Suprapubic skin (tissue), 4 donors: ENCODE measurements at regions not wholly inside any gene's neighbourhood (a gene's known extent, or its start where the extent isn't known, plus 50 kb on each side); places are given as distances from the start of the nearest gene placed in this dataset.
"Not testable (repeated sequence)": the region's sequence is repeated elsewhere in the genome, so short reads cannot be mapped to it uniquely, and the experiment has no call there.

ENCODE experiments used
- DNase-seq, 2 donors: peaks; one replicate each; pipeline ENCODE4 v3.0.0-alpha.2; 2019; ENCODE audit warnings: low spot score in 2 of 2
- H3K27ac ChIP-seq: fragments of 200-600 bp; sonication (generic); one replicate; pipeline ENCODE4 v1.5.1; 2019
- H3K27me3 ChIP-seq: fragments of 200-600 bp; sonication (generic); one replicate; pipeline ENCODE4 v1.5.1; 2019
- H3K36me3 ChIP-seq: fragments of 200-600 bp; sonication (generic); one replicate; pipeline ENCODE4 v1.5.1; 2019
- H3K4me1 ChIP-seq: fragments of 200-600 bp; sonication (generic); one replicate; pipeline ENCODE4 v1.5.1; 2019
- H3K4me3 ChIP-seq: fragments of 200-600 bp; sonication (generic); one replicate; pipeline ENCODE4 v1.5.1; 2019; ENCODE audit warnings: mild to moderate bottlenecking
- H3K9me3 ChIP-seq: fragments of 200-600 bp; sonication (generic); one replicate; pipeline ENCODE4 v1.5.1; 2019
- EP300 ChIP-seq: sonication (generic); formaldehyde crosslinking; IDR thresholded peaks from one replicate; pipeline ENCODE4 v1.6.1; 2017; ENCODE audit warnings: antibody characterized with exemption
- POLR2A ChIP-seq, 2 donors: fragments of 450-650 bp; IDR thresholded peaks; one replicate each; pipeline ENCODE4 v1.6.1; 2017; ENCODE audit warnings: antibody characterized with exemption in 2 of 2, mild to moderate bottlenecking in 2 of 2, moderate library complexity in 2 of 2
- POLR2AphosphoS5 ChIP-seq, 3 donors: sonication (generic); formaldehyde crosslinking; IDR thresholded peaks; one replicate each; pipeline ENCODE4 v1.6.1; 2017; ENCODE audit warnings: antibody characterized with exemption in 3 of 3
- WGBS: methylation state at CpG from one replicate; pipeline ENCODE4 v1.1.5; 2018; 5-methylcytosine and 5-hydroxymethylcytosine counted together
- TF ChIP-seq, protein P1 (sequence below), 2 donors: fragments of 200-600 bp in 1 of 2; fragments of 450-650 bp in 1 of 2; sonication (generic) in 1 of 2; IDR thresholded peaks; one replicate each; pipeline ENCODE4 v1.5.1; 2016 to 2019; ENCODE audit warnings: antibody characterized with exemption in 2 of 2, mild to moderate bottlenecking in 1 of 2, moderate library complexity in 1 of 2

DNA sequence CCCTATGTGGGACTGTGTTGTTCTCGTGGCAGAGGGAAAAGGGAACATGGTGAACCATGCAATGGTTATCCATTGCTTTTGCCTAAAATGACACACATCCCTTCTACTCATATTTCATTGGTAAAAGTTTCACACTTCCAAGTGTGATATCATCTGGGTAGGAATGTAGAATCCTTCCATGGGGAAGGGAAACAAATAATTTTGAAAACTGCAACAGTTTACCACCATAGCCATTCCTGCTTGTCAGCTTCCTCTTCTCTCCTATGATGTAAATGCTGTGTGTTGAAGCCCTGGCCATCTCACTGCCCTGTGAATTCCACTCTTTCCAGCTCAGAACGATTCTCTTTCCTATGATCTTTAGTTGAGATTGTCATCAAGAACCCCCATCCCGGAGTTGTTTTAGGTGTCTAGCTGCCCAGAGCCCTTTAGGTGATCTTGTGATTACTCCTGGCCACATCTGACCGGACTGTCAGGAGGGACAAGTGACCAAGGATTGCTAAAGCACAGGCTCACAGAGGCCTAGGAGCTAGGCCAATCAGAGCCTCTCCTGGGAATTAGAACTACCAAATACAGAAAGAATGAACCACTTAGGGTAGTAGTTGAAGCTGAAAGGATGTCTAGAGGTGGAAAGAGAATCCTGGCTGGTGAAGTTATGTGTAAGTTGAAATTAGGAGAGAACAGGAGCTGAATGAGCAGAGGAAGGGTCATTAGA is 84.6 kb downstream of the VCPKMT start:
- 77% methylated on average over 4 of the region's 4 CpGs for WGBS
- H3K4me3 ChIP-seq, result no peak overlapping the region
- peaks cover 27% of the 10 kb centered on the region for H3K4me1 ChIP-seq
- no peak for DNase-seq
- H3K27me3 ChIP-seq, result no peaks in the 10 kb centered on the region
- TF ChIP-seq POLR2AphosphoS5 (IDR thresholded peaks at IDR 0.05), result no peak
- no peak for TF ChIP-seq EP300
- no peak for TF ChIP-seq POLR2A (IDR thresholded peaks at IDR 0.05)
- TF ChIP-seq, protein P1, sequence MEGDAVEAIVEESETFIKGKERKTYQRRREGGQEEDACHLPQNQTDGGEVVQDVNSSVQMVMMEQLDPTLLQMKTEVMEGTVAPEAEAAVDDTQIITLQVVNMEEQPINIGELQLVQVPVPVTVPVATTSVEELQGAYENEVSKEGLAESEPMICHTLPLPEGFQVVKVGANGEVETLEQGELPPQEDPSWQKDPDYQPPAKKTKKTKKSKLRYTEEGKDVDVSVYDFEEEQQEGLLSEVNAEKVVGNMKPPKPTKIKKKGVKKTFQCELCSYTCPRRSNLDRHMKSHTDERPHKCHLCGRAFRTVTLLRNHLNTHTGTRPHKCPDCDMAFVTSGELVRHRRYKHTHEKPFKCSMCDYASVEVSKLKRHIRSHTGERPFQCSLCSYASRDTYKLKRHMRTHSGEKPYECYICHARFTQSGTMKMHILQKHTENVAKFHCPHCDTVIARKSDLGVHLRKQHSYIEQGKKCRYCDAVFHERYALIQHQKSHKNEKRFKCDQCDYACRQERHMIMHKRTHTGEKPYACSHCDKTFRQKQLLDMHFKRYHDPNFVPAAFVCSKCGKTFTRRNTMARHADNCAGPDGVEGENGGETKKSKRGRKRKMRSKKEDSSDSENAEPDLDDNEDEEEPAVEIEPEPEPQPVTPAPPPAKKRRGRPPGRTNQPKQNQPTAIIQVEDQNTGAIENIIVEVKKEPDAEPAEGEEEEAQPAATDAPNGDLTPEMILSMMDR (IDR thresholded peaks at IDR 0.05), result no peak
- no peaks in the 10 kb centered on the region for H3K9me3 ChIP-seq
- H3K36me3 ChIP-seq, result no peaks in the 10 kb centered on the region
- H3K27ac ChIP-seq, result peak overlapping the region; percentile 49

DNA sequence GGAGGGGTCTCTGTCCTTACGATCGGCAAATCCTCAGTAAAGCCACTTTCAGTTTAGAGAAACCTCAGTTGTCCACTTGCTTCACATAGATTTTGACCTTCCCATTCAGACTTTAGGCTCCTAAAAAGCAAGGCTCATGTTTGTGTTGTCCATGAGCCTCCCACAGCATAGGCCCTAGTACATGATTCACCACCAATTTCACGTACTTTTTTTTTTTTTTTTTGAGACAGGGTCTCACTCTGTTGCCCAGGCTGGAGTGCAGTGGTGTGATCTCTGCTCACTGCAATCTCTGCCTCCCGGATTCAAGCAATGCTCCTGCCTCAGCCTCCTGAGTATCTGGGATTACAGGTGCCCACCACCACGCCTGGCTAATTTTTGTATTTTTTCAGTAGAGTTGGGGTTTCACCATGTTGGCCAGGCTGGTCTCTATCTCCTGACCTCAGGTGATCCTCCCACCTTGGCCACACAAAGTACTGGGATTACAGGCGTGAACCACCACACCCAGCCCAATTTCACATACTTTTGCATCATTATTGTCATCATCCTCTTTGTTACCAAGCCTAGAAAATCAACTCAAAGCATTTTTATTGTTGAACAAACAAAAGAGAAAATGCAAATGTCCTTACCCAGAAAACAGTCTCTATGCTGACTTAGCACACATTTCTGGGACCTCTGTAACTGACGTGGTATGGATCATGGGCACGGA is 83.8 kb downstream of the VCPKMT start:
- H3K27me3 ChIP-seq, H3K4me3 ChIP-seq, H3K36me3 ChIP-seq, DNase-seq, H3K9me3 ChIP-seq: not testable (repeated sequence)
- 93% methylated on average over 8 of the region's 8 CpGs for WGBS
- H3K4me1 ChIP-seq, result peaks cover 34% of the 10 kb centered on the region
- H3K27ac ChIP-seq, result peak overlapping the region; percentile 49

DNA sequence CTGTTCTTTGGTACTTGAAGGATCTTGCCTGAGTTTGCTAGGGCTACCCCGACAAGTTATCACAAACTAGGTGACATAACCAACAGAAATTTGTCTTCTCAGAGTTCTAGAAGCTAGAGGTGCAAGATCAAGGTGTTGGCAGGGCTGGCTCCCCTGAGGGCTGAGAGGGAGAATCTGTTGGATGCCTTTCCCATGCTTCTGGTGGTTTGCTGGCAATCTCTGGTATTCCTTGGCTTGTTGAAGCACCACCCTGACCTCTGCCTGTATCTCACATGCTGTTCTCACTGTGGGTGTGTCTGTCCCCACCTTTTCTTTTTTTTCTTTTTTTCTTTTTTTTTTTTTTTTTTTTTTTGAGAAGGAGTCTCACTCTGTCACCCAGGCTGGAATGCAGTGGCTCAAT is 81.2 kb downstream of the VCPKMT start:
- H3K27ac ChIP-seq, result no peak overlapping the region
- TF ChIP-seq POLR2A (IDR thresholded peaks at IDR 0.05), result no peak
- TF ChIP-seq, protein P1 (IDR thresholded peaks at IDR 0.05), result no peak
- no peak for TF ChIP-seq EP300
- peak in 1 of 3 donors; percentile 28 for TF ChIP-seq POLR2AphosphoS5 (IDR thresholded peaks at IDR 0.05)
- 67% methylated on average over 1 of the region's 1 CpG for WGBS
- H3K27me3 ChIP-seq, result no peaks in the 10 kb centered on the region
- no peak for DNase-seq
- H3K4me3 ChIP-seq, result no peak overlapping the region
- H3K36me3 ChIP-seq, result no peaks in the 10 kb centered on the region
- H3K4me1 ChIP-seq, result peaks cover 56% of the 10 kb centered on the region
- H3K9me3 ChIP-seq, result no peaks in the 10 kb centered on the region

DNA sequence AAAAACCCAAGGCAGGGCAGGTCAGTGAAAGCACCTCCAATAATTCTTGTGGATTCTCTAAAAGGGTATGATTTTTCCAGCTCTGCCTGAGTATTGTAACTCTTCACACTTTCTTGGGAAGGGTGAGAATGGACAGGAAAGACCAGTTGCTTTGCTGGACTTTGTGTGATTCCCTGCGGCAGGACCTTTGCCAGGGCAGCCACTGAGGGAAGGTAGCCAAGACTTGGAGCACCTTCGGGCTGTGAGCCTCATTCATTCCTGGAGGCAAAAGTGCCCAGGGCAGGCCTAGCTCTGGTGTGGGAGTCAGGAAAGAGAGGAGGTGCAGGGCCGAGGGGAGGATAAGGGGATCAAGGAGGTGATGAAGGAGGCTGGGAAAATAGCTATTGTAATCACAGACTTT is 80.2 kb downstream of the VCPKMT start:
- peak overlapping the region; percentile 64 for H3K27ac ChIP-seq
- H3K4me3 ChIP-seq, result no peak overlapping the region
- 56% methylated on average over 3 of the region's 3 CpGs for WGBS
- TF ChIP-seq, protein P1 (IDR thresholded peaks at IDR 0.05), result no peak
- TF ChIP-seq EP300 (no peak), POLR2A (IDR thresholded peaks at IDR 0.05) (no peak), POLR2AphosphoS5 (IDR thresholded peaks at IDR 0.05) (no peak)
- no peaks in the 10 kb centered on the region for H3K27me3 ChIP-seq
- DNase-seq, result no peak
- peaks cover 66% of the 10 kb centered on the region for H3K4me1 ChIP-seq
- no peaks in the 10 kb centered on the region for H3K9me3 ChIP-seq
- H3K36me3 ChIP-seq, result no peaks in the 10 kb centered on the region

DNA sequence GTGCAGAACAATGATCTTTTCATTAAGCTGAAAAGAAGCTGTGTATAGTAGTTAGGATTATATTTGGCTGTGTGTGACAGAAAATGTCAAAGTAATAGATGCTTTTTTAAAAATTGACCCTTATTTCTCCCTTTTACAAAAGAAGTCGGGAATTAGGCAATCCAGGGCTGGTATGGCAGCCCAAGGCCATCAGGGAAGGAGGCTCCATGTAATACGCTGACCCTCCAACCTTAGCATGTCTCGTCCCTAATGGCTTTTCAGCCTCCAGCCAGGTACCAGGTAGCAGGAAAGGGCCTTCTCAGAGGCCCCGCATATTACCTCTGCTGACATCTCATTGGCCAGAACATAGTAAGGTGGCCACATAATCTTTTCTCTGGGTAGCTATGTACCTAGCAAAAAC is 79.7 kb downstream of the VCPKMT start:
- Histone ChIP-seq H3K4me1 (peaks cover 70% of the 10 kb centered on the region), H3K9me3 (no peaks in the 10 kb centered on the region), H3K27me3 (no peaks in the 10 kb centered on the region), H3K4me3 (no peak overlapping the region), H3K36me3 (no peaks in the 10 kb centered on the region), H3K27ac (peak overlapping the region; percentile 64)
- TF ChIP-seq, protein P1 (IDR thresholded peaks at IDR 0.05), result no peak
- TF ChIP-seq POLR2AphosphoS5 (IDR thresholded peaks at IDR 0.05) (no peak), EP300 (no peak), POLR2A (IDR thresholded peaks at IDR 0.05) (no peak)
- no peak for DNase-seq
- 93% methylated on average over 4 of the region's 4 CpGs for WGBS
